ENCODE measurements at regions not wholly inside any gene's neighbourhood (a gene's known extent, or its start where the extent isn't known, plus 50 kb on each side); places are given as distances from the start of the nearest gene placed in this dataset.

DNA sequence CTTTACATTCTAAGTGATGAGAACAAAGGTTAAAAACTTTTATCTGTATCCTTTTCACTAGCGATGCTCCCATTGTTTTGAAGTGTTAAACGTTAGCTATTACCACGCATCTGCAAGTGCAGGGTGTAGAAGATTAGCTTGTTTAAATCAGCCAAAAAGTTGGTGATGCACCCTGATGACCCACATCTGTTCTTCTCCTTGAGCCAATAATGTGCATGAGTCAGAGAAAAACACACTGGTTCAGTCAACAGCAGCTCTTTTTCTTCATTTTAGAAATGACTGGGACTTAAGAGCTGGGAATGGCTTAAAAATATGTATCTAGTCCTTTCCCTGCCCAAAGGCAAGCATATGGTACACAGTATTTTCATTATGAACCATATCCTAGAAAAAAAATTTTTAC lies 323.5 kb upstream of the PDE3A start:
- TF ChIP-seq, protein P1, sequence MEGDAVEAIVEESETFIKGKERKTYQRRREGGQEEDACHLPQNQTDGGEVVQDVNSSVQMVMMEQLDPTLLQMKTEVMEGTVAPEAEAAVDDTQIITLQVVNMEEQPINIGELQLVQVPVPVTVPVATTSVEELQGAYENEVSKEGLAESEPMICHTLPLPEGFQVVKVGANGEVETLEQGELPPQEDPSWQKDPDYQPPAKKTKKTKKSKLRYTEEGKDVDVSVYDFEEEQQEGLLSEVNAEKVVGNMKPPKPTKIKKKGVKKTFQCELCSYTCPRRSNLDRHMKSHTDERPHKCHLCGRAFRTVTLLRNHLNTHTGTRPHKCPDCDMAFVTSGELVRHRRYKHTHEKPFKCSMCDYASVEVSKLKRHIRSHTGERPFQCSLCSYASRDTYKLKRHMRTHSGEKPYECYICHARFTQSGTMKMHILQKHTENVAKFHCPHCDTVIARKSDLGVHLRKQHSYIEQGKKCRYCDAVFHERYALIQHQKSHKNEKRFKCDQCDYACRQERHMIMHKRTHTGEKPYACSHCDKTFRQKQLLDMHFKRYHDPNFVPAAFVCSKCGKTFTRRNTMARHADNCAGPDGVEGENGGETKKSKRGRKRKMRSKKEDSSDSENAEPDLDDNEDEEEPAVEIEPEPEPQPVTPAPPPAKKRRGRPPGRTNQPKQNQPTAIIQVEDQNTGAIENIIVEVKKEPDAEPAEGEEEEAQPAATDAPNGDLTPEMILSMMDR (IDR thresholded peaks at IDR 0.05; ENCODE audit: low read depth, low read length), result no peak
- no peak for TF ChIP-seq EZH2phosphoT487 (IDR thresholded peaks at IDR 0.05; ENCODE audit: low read depth)

Data from OCI-LY3 (cell line).